H9 (cell line): ENCODE measurements at regions not wholly inside any gene's neighbourhood (a gene's known extent, or its start where the extent isn't known, plus 50 kb on each side); places are given as distances from the start of the nearest gene placed in this dataset.

Experiments
- DNase-seq: peaks from one replicate; pipeline ENCODE4 v3.0.0-alpha.2; 2017
- H2AFZ ChIP-seq: one replicate; pipeline ENCODE4 v1.6.1; 2013; ENCODE audit warnings: mild to moderate bottlenecking, low read length, control low read depth, moderate library complexity
- H2AK5ac ChIP-seq: 2 replicates; pipeline ENCODE4 v1.6.1; 2013; ENCODE audit warnings: low read length, control low read depth, mixed read lengths; ENCODE audit not compliant: insufficient read length
- H2BK120ac ChIP-seq: one replicate; pipeline ENCODE4 v1.6.1; 2013; ENCODE audit warnings: low read depth, mild to moderate bottlenecking, low read length, control low read depth, inconsistent platforms; ENCODE audit not compliant: poor library complexity, severe bottlenecking
- H2BK12ac ChIP-seq: 2 replicates; pipeline ENCODE4 v1.6.1; 2013; ENCODE audit warnings: low read length, control low read depth, mixed read lengths, low read depth; ENCODE audit not compliant: insufficient read length
- H2BK15ac ChIP-seq: 2 replicates; pipeline ENCODE4 v1.6.1; 2013; ENCODE audit warnings: low read depth, low read length, control low read depth
- H2BK20ac ChIP-seq: one replicate; pipeline ENCODE4 v1.6.1; 2013; ENCODE audit warnings: low read depth, mild to moderate bottlenecking, low read length, control low read depth, inconsistent platforms; ENCODE audit not compliant: poor library complexity, severe bottlenecking
- H2BK5ac ChIP-seq: 2 replicates; pipeline ENCODE4 v1.6.1; 2013; ENCODE audit warnings: low read length, control low read depth, mixed read lengths; ENCODE audit not compliant: insufficient read length
- H3K14ac ChIP-seq: 2 replicates; pipeline ENCODE4 v1.6.1; 2013; ENCODE audit warnings: low read length, control low read depth; ENCODE audit not compliant: insufficient read depth
- H3K18ac ChIP-seq: 2 replicates; pipeline ENCODE4 v1.6.1; 2013; ENCODE audit warnings: low read depth, mild to moderate bottlenecking, mixed read lengths, low read length, control low read depth; ENCODE audit not compliant: insufficient read length
- H3K23ac ChIP-seq: 2 replicates; pipeline ENCODE4 v1.6.1; 2013; ENCODE audit warnings: low read length, control low read depth, mixed read lengths, low read depth; ENCODE audit not compliant: insufficient read length
- H3K23me2 ChIP-seq: 2 replicates; pipeline ENCODE4 v1.6.1; 2013; ENCODE audit warnings: low read depth, mild to moderate bottlenecking, mixed read lengths, low read length, control low read depth; ENCODE audit not compliant: insufficient read length, poor library complexity, severe bottlenecking
- H3K27ac ChIP-seq: 2 replicates; pipeline ENCODE4 v1.5.1; 2013; ENCODE audit warnings: low read length, control low read depth, mixed read lengths, low read depth; ENCODE audit not compliant: insufficient read length
- H3K27me3 ChIP-seq: 2 replicates; pipeline ENCODE4 v1.6.1; 2013; ENCODE audit warnings: low read length, control low read depth, inconsistent platforms; ENCODE audit not compliant: insufficient read depth
- H3K4ac ChIP-seq: 2 replicates; pipeline ENCODE4 v1.6.1; 2013; ENCODE audit warnings: low read depth, mild to moderate bottlenecking, control low read depth, inconsistent platforms, low read length, moderate library complexity
- H3K4me1 ChIP-seq: 2 replicates; pipeline ENCODE4 v1.6.1; 2013; ENCODE audit warnings: low read length, control low read depth, inconsistent platforms; ENCODE audit not compliant: insufficient read depth
- H3K4me2 ChIP-seq: 2 replicates; pipeline ENCODE4 v1.6.1; 2013; ENCODE audit warnings: low read length, control low read depth, mixed read lengths; ENCODE audit not compliant: insufficient read length, insufficient read depth
- H3K56ac ChIP-seq: 2 replicates; pipeline ENCODE4 v1.6.1; 2013; ENCODE audit warnings: low read depth, mild to moderate bottlenecking, mixed read lengths, low read length, control low read depth; ENCODE audit not compliant: insufficient read length
- H3K79me1 ChIP-seq: 2 replicates; pipeline ENCODE4 v1.6.1; 2013; ENCODE audit warnings: low read depth, mild to moderate bottlenecking, moderate library complexity, low read length, control low read depth, inconsistent platforms; ENCODE audit not compliant: insufficient read depth, poor library complexity, severe bottlenecking
- H3K79me2 ChIP-seq: 2 replicates; pipeline ENCODE4 v1.6.1; 2013; ENCODE audit warnings: low read length, control low read depth, inconsistent platforms; ENCODE audit not compliant: insufficient read depth
- H3K9ac ChIP-seq: 2 replicates; pipeline ENCODE4 v1.6.1; 2013; ENCODE audit warnings: low read length, control low read depth, mixed read lengths; ENCODE audit not compliant: insufficient read length; ENCODE audit errors: extremely low read depth
- H3K9me3 ChIP-seq: one replicate; pipeline ENCODE4 v1.6.1; 2013; ENCODE audit warnings: low read depth, low read length, inconsistent platforms; ENCODE audit not compliant: control insufficient read depth
- H3T11ph ChIP-seq: one replicate; pipeline ENCODE4 v1.6.1; 2013; ENCODE audit warnings: mild to moderate bottlenecking, low read length, control low read depth, inconsistent platforms
- H4K20me1 ChIP-seq: one replicate; pipeline ENCODE4 v1.6.1; 2013; ENCODE audit not compliant: control insufficient read depth, insufficient read length, insufficient read depth
- H4K5ac ChIP-seq: 2 replicates; pipeline ENCODE4 v1.6.1; 2013; ENCODE audit warnings: low read depth, mild to moderate bottlenecking, mixed read lengths, low read length, control low read depth; ENCODE audit not compliant: insufficient read length
- H4K8ac ChIP-seq: replicated peaks from 2 replicates; pipeline ENCODE4 v1.6.1; 2013; ENCODE audit warnings: low read length, control low read depth, mixed read lengths, low read depth; ENCODE audit not compliant: insufficient read length
- H4K91ac ChIP-seq: 2 replicates; pipeline ENCODE4 v1.6.1; 2013; ENCODE audit warnings: low read depth, mild to moderate bottlenecking, moderate library complexity, mixed read lengths, low read length, control low read depth; ENCODE audit not compliant: insufficient read length
- H3K27ac Mint-ChIP-seq, 3 experiments: 2 replicates in 2 of 3; 3 replicates in 1 of 3; pipeline ENCODE4 v1.8.0; 2020 to 2021; ENCODE audit warnings: mixed read lengths in 3 of 3, mild to moderate bottlenecking in 1 of 3, moderate library complexity in 1 of 3
- H3K27me3 Mint-ChIP-seq: 2 replicates; pipeline ENCODE4 v1.8.0; 2021; ENCODE audit warnings: low read depth, mild to moderate bottlenecking, moderate library complexity, mixed read lengths
- H3K36me3 Mint-ChIP-seq, 3 experiments: 2 replicates in 2 of 3; 3 replicates in 1 of 3; pipeline ENCODE4 v1.8.0; 2020 to 2021; ENCODE audit warnings: low read depth in 3 of 3, mixed read lengths in 3 of 3; ENCODE audit not compliant: insufficient read depth in 1 of 3
- H3K4me1 Mint-ChIP-seq, 2 experiments: 2 replicates each; pipeline ENCODE4 v1.8.0; 2020; ENCODE audit warnings: mixed read lengths in 2 of 2
- H3K4me3 Mint-ChIP-seq, 2 experiments: 2 replicates in 1 of 2; 3 replicates in 1 of 2; pipeline ENCODE4 v1.8.0; 2020 to 2021; ENCODE audit warnings: mild to moderate bottlenecking in 2 of 2, mixed read lengths in 2 of 2, moderate library complexity in 1 of 2
- H3K9me3 Mint-ChIP-seq, 2 experiments: 2 replicates in 1 of 2; 3 replicates in 1 of 2; pipeline ENCODE4 v1.8.0; 2020; ENCODE audit warnings: mild to moderate bottlenecking in 2 of 2, mixed read lengths in 2 of 2, moderate library complexity in 1 of 2
- WGBS: extraction: QIAGEN DNeasy Blood & Tissue Kit; methylation state at CpG from one replicate; pipeline ENCODE4 v1.1.7; 2013; ENCODE audit warnings: missing lambda C conversion rate, low lambda C conversion rate, mixed read lengths; ENCODE audit not compliant: insufficient read length; ENCODE audit errors: extremely low coverage; 5-methylcytosine and 5-hydroxymethylcytosine counted together
- TF ChIP-seq, protein P1 (sequence below): fragments of 200-600 bp; sonication (generic); conservative IDR thresholded peaks from 3 replicates; pipeline ENCODE4 v1.8.0; 2021; ENCODE audit warnings: antibody characterized with exemption, mild to moderate bottlenecking

DNA sequence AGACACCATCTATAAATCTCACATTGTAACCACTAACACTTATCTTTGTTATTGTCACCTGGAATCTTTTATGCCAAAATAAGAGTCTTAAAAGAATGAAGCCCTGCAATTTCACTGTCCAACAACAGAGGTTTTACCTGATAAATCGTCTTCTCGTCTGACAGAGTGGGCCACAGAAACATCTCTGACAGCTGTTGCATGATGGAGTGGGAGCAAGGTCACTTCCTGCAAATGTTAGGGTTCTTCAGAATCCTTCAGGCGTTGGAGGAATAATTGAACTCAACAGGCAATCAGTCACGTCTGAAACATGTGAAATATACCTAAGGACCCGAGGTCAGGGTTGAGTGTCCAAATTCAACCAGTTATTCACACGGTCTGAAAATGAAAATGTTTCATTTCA, 353.6 kb downstream of the TRIML1 start:
- Histone ChIP-seq H2AFZ (no peak overlapping the region), H3K23me2 (no peaks in the 10 kb centered on the region), H2BK12ac (no peak overlapping the region), H3K9ac (no peak overlapping the region), H2AK5ac (no peak overlapping the region), H2BK120ac (no peak overlapping the region), H3K4ac (no peak overlapping the region), H4K5ac (no peak overlapping the region), H2BK15ac (no peak overlapping the region), H4K8ac (no peak overlapping the region), H3K23ac (no peak overlapping the region), H3K79me1 (no peaks in the 10 kb centered on the region), H2BK5ac (no peak overlapping the region), H3K56ac (no peak overlapping the region), H3K18ac (no peak overlapping the region), H3K27ac (no peak overlapping the region), H3K9me3 (no peaks in the 10 kb centered on the region), H3K27me3 (no peaks in the 10 kb centered on the region), H2BK20ac (no peak overlapping the region), H3T11ph (no peak overlapping the region), H3K4me1 (no peaks in the 10 kb centered on the region), H3K4me2 (no peak overlapping the region), H3K14ac (no peak overlapping the region), H4K91ac (no peak overlapping the region), H4K20me1 (no peaks in the 10 kb centered on the region), H3K79me2 (no peaks in the 10 kb centered on the region)
- TF ChIP-seq, protein P1, sequence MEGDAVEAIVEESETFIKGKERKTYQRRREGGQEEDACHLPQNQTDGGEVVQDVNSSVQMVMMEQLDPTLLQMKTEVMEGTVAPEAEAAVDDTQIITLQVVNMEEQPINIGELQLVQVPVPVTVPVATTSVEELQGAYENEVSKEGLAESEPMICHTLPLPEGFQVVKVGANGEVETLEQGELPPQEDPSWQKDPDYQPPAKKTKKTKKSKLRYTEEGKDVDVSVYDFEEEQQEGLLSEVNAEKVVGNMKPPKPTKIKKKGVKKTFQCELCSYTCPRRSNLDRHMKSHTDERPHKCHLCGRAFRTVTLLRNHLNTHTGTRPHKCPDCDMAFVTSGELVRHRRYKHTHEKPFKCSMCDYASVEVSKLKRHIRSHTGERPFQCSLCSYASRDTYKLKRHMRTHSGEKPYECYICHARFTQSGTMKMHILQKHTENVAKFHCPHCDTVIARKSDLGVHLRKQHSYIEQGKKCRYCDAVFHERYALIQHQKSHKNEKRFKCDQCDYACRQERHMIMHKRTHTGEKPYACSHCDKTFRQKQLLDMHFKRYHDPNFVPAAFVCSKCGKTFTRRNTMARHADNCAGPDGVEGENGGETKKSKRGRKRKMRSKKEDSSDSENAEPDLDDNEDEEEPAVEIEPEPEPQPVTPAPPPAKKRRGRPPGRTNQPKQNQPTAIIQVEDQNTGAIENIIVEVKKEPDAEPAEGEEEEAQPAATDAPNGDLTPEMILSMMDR = no peak
- no peak overlapping the region for H3K27ac Mint-ChIP-seq
- H3K4me1 Mint-ChIP-seq = no peaks in the 10 kb centered on the region
- H3K36me3 Mint-ChIP-seq = peaks cover 0 to 2% (median 2%) of the 10 kb centered on the region in 3 experiments; a peak in 3 of 7 replicates
- no peaks in the 10 kb centered on the region for H3K27me3 Mint-ChIP-seq
- H3K4me3 Mint-ChIP-seq = no peak overlapping the region
- WGBS = no CpG with 5 or more reads among the region's 6 CpGs
- peaks cover 7 to 8% of the 10 kb centered on the region in 2 experiments; a peak in 4 of 5 replicates for H3K9me3 Mint-ChIP-seq
- no peak for DNase-seq
